ENCODE measurements at regions not wholly inside any gene's neighbourhood (a gene's known extent, or its start where the extent isn't known, plus 50 kb on each side); places are given as distances from the start of the nearest gene placed in this dataset.

DNA sequence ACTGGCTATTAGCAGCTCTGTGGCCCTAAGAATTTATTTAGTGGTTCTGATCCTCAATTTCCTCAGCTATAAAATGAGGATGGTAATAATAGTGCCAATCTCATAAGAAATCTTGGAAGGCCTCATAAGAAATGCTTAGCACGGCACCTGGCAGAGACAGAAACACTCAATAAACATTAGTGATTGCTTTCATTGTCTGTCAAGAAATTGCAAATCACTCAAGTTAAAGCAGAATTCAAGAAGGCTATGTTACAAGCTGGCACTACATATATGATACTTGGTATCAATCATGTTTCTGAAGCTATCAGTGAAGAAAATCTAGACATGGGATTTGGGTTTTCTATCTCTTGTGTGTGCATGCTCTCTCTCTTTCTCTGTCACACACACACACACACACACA lies 267.7 kb upstream of the KCNIP4 start:
- DNase-seq: no peak

DNA sequence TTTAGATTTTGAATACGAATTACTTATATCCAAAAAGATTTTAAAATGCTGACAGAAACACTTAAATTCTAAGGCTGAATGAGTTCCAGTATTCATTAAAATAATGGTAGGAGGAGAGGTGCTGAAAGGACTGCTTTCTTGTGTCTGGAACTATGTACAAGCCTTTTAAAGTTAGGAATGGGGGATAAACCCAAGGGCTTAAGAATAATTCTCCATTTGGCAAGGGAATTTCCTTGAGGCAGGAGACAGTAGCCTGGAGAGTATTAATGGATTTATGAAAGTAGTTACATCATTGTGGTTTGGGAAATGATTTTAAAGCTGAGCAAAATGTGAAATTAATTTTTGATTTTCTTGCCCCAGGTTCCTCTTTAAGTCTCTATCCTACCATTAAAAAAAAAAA lies 266.5 kb upstream of the KCNIP4 start:
- DNase-seq: peak; percentile 12

DNA sequence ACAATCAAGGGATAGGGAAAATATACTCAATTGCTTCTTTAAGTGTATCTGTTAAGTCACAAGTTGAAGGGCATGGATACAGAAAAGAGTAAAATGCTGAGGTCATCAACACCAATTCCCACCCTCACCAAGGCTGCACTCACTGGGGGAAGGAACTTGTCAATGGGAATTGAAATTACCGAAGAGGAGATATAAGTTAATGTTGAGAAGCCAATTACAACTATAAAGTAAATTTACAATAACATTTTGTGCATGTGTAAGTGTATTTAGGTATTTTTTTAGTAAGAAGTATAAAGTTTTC lies 255.1 kb upstream of the KCNIP4 start:
- no peak for DNase-seq

DNA sequence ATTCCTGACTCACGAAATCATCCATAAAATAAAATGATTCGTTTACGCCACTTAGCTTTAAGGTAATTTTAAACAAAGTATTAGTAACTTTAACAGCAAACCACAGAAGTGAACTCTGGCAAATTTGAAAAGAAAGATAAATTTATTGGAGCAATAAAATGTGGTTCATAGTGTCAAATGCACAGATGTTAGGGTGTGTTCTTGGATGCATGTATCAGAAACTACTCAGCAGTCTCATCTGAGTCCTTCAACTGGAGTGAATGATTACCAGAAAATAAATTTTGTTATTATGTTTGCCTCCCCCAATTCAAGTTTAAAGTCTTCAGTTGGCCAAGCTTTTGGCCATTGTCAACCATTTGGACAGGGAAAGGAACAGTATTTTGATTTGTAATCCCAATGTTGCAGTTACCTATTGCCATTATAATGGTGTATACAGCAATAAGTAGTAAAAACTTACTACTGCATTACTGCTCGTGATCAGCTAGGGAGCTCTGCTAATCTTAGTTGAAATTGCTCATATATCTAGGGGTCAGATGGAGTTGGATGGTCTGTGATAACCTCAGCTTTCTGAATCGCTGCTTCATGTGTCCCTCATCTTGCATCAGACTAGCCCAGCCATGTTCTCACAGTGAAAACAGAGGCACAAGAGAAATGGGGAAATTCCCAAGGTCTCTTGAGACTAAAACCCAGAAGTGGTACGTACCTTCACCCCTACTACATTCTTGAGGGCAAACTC lies 254.6 kb upstream of the KCNIP4 start:
- DNase-seq: peak; percentile 79

DNA sequence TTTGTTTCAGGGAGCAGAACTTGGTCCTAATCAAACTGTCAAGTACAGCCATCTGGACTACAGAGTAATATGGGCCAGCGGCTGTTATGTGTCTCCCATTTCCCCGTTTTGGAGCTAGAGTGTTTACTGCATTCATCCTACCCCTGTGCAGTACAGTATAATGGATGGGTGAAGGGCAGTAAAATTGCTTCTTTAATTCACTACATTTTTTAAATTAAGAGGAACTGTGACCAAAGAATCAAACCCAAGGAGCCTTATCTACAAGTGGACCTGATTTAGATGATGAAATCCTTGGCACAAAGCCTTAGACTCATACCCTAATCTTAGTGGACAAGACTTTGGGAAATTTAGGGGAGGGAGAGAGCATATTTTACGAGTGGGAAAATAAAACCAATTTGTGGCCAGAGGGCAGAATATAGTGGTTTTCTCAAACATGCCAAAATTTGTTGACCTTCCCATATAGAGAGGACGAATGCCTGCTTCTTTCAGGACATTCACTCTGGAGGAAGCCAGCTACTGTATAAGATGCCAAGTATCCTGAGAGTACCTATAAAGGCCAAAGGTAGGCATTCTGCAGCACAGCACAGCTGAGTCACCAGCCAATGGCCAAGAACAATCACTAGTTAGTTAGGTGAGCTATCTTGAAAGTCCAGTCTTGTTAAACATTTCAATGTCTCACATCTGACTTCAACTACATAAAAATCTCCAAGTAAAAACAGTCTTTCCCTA lies 253.8 kb upstream of the KCNIP4 start:
- DNase-seq: peak; percentile 39

DNA sequence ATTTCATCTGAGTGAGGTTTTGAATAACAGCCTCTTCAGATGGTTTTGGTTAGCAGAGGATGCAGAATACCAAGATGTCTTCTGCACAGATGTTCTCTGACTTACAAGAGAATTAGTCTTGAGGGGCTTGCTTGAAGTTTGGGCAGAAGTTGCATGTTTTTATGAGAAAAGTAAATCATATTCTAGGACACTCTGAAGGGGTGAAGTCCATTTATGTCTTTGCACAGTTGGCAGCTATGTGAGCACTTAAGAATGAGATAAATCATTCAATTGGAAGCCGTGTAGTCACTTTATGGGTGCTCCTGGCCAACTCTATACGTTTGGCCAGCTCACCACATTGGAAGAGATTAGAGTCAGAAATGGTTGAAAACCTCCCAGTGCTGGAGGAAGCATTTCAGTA lies 252.7 kb upstream of the KCNIP4 start:
- peak; percentile 34 for DNase-seq

DNA sequence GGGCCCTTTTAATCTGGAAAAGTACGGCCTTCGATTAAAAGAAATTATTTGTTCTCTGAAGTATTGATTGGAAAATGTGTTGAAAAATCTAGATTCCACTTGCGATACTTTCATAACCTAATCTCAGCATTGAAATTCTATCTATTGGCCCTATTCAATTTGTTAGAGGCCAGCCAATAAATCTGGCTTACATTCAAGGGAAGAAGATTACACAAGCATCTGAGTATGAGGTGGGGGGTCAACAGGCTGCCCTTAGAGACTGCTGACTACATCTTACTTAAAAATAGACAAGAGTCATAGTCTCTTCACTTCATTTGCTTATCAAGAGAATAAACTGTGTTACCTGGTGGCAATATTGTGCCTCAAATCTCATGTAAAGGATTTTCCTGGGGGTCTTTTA lies 248.0 kb upstream of the KCNIP4 start:
- peak; percentile 31 for DNase-seq

DNA sequence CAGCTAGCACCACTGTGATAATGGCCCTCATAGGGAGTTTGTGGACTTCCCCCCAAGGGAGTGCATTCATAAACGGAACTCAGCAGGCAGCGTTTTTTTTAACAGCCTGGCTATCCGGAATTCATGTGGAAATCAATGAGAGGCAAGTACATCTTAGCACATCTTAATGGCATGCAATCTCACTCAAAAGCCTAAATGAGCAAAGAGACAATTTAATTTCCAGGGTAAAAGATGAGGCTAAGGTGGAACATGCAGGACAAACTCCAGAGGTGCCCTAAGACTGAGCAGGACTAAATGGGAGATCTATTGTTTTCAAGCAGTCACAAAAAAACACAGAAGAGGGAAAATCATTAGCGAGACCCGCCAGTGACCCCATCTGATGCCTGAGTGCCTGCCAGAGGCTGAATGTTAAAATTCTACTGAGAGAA lies 243.5 kb upstream of the KCNIP4 start:
- DNase-seq: peak; percentile 46

DNA sequence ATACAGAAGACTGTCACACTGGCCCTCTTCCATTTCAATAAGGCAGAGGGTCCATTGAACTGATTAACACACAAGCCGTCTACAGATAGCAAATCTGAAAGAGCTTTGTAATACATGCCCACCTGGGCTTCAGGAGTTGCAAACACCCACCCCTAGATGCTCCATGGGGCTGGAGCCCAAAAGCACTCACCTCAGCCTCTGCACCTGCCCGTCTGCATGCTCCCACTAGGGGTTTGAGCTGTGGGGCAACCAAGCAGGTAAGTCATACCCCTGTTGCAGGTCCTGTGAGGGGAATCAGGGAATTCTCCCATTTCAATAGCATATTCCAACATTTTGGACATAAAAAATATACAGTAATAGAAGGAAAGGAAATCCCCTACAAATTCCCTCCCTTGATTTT lies 243.0 kb upstream of the KCNIP4 start:
- DNase-seq: no peak

DNA sequence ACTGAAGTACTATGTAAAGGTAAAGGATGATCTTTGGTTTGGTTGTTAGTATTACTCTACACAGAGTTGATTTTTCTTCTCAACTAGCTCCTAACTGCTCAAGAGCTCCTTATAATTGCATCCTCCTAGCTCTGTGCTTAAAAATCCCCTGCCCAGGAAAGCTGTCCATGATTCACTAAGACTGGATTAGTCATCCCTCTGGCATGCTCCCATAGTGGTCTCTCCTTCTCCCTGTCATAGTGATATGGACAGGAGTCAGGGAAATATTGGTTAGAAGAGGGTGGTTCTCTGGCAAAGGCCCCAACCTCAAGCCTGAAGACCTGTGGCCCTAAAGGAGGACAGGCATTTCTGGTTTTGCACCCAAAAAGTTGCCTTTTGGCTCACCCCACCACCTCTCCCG lies 242.3 kb upstream of the KCNIP4 start:
- DNase-seq: peak; percentile 95

DNA sequence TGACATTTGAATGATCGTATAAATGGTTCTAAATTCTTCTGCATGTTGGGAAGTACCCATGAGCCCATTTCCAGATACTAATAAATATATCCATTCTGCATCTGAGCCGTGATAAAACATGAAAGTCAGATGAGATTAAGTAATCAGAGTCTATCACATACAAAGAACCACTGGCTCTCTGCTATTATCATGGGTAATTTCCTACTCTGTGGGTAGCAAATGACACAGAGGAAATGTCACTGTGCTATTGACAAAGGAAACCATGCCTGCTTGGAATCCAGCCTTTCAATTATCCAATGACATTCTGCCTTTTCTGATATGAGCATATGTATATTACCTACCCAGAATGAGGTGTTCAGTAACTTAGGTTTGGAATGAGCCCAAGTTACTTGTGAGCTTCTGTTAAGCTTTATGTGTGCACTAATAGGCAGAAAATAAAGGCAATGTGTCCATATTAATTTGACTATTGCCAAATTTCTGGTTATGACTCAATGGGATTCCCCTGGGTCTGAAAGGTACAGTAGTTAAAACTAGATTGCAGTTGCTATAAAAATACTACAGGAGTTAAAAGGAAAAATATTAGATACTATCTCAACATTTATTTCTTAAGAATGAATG lies 238.7 kb upstream of the KCNIP4 start:
- no peak for DNase-seq

DNA sequence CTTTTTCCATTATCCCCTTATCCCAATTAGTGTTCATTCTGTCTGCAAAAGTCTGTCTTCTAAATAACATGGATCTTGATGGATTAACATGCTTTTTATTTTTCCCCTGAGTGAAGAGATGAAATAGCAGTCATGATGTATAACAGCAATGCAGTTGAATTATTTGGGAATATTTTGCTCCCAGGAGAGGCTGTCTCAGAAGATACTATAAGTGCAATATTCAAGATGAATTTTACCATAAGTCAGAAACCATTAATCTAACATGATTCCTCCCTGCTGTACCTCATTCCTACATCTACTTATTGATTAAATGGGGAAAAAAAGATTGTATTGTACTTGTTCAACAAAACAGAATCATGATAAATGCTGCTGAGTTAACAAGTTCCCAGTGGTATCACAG lies 233.2 kb upstream of the KCNIP4 start:
- DNase-seq: no peak

DNA sequence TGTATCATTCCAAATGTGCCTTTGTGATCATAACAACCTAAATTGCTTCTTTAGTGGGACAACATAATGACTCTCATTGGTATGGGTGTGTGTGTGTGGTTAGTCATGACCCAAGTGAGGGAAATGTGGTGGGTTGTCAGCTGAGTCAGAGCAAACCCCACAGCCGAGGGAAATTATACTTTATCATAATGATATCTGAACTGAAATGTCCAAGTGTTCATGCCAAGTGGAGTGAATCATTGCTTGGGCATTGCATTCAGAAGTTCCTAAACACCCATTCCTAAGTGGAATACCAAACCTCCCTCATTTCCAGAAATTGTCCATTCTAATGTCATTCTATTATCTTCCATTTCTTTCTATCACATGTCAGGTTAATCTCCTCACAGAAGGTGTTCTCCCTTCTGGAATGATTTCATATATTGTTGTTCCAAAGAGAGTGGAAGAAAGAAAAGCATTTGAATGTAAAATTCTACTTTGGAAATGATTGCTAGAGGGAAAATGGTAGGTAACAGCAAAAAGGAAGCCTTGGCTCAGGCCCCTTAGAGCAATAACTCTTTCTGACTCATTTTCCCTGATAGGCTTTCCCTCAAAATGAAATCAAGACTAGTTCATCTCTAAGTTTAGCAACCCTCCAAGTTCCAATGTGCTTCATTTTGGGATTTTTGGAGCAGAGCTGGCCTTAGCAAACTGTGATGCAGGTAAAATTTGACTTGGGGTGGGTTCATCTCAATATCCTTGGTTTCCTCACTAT lies 230.7 kb upstream of the KCNIP4 start:
- DNase-seq: peak; percentile 95

DNA sequence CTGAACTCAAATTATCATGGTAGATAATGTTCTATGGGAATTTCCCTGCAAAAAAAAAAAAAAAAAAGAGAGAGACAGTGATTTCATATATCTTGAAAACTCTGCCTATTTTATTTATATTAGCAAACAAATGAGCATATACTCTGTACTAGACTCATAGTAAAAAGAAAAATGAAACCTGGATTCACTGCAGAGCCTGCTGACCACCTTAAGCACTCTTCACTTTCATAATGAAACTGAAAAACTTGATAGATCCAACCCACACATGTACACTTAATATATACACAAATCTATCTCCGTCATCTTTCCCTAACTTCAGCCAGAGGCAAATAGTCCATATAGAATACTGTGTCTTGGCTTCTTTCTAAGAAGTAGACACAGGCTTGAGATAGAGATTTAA lies 226.1 kb upstream of the KCNIP4 start:
- DNase-seq: no peak

DNA sequence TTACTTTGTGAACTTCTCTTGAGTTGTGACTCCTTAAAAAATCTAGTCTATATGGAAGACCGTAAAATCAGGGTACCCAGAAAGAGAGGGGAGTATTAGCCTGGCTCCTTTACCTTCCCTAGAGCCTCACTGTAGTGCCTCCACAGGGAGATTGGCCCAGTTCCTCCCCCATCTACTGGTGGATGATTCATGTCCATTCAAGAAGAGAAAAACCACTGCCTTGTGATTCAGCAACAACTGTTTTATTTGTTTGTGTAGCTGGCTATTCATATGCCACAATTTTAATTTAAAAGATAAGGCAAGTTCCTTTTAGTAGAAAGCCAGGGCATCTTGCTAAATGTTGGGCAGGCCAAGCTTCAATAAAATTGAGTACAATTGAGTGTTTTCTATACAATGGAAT lies 221.8 kb upstream of the KCNIP4 start:
- DNase-seq: peak; percentile 74

DNA sequence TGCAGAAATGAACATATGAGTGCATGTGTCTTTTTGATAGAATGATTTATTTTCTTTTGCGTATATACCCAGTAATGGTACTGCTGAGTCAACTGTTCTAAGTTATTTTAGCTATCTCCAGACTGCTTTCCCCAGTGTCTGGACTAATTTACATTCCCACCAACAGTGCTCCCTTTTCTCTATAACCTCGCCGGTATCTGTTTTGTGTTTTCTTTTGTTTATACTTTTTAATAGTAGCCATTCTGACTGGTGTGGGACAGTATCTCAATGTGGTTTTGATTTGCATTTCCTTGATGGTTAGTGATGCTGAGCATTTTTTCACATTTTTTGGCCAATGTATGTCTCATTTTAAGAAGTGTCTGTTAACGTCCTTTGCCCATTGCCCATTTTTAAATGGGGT lies 218.6 kb upstream of the KCNIP4 start:
- DNase-seq: no peak

DNA sequence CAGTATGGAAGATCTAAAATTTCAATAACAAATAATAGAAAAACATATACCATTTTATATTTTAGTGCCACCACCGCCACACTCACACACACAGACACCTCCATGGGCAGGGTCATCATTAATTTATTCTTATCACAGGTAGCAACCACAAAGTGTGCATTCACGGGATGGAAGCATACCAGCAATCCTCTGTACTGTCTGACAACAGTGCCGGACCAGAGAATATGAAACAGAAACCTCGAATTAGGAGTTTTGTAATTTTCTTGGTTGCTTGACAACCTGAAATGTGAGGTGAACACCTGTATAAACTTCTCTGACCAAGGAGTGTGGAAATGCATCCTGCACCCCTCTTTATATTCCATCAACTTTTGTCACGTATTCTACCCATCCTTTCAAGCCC lies 213.9 kb upstream of the KCNIP4 start:
- no peak for DNase-seq

DNA sequence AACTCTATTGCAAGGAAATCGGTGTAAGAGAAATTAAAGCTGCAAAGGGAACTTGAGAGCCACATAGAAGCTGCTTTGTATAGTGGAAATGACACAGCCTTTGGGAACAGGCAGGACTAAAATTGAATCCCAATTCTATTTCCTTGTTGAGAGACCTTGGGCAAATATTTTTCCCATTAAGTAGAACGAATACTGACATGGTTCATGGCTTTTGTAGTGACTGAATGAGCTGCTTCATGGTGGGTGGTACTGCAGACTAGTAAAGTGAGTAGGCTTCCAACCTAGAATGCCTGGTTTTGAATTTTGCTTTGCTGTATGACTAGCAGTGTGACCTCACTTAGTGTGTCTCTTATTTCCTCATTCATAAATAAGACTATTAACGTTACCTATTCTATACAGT lies 182.2 kb upstream of the KCNIP4 start:
- no peak for DNase-seq

DNA sequence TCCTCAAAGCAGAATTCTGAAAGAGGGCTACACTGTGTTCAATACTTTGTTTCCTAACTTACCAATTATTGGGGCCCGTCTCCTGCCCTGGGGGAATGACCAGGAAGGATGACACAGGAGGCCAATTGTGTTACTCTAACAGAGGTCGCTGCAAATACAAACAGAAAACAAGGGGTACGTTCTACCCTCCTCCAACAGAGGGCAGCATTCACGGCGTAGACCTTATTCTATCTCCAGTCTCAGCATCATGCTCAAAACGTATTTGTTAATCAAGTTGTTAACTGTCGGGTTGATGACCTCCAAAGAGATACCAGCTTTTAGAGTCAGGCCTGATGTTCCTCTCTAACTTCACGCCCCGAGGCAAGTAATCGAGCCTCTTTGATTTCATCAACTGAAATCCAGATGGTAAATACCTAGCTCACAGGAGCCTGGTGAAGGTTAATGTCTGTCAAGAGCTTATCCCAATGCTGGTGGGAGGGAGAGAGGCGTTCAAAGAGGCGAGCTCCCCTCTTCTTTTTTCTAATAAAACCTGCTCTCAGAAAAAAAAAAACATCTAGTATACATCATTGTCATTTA lies 181.0 kb upstream of the KCNIP4 start:
- peak; percentile 25 for DNase-seq

DNA sequence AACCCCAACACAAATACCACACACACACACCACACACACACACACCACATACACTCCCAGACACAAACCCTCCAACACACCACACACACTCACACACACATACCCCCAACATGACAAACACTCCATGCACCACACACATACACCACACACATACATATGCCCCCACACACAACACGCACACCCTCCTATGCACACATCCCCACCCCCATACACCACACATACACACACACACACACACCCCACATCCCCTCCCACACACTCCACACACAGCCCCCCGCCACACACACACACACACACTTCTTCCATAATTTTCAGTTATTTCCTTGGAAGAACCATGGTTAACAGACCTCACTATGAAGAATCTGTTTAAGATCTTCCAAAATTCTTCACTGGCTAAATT lies 173.5 kb upstream of the KCNIP4 start:
- no peak for DNase-seq

DNA sequence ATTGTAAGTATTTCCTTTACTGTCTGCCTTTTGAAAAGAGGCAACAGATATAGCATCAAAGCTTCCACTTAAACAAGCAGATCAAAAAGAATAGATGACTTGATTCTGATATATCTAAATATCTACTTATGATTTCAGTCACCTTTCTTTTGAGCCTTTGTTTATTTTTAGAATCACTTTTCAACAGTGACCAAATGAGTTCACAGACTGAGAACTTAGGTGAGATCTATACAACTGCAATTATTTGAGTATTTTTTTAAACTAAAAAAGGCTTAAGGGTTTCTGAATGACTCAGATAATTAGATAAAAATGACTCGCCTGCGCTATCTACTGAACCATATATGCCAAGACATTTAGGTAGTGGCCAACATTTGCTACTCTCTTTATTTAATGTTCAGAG lies 166.7 kb upstream of the KCNIP4 start:
- DNase-seq: no peak

DNA sequence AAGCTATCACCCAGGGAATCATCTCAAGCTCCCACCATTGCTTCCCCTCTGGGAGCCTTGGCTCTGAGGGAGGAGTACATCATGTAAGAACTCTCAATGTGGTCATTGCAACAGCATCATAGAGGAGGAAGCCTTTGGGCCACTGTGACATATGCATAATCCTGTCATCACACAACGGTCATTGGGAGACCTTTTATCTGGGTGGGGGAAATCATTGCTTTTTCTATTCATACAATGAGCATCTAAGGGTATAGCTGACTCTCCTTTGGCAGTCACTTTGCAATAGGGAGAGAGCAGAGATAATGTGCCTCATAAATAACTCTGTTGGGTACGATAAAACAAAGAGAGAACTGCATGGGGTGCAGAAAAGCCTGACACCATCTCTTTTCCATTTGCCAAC lies 155.2 kb upstream of the KCNIP4 start:
- no peak for DNase-seq

DNA sequence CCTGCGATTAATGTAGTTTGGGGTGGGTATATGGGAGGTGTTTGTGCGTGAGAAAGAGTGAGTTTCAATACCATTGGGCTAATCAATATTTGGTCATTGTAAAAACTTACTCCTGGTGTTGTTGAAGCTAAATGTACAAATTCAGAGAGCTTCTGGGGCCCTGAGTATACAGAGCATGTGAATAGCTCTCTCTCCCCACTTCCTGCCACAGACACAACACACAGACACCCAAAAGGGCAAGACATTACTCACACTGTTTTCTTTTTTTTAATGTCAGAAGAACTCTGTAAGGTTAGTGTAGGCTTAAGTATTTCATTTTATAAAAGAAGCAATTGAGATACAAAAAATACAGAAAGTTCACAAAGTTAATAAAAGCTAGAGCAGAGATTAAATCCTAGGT lies 151.3 kb upstream of the KCNIP4 start:
- peak; percentile 47 for DNase-seq
